GM12875 (cell line): ENCODE measurements at regions not wholly inside any gene's neighbourhood (a gene's known extent, or its start where the extent isn't known, plus 50 kb on each side); places are given as distances from the start of the nearest gene placed in this dataset.
"Not testable (repeated sequence)": the region's sequence is repeated elsewhere in the genome, so short reads cannot be mapped to it uniquely, and the experiment has no call there.

ENCODE experiments used
- H3K4me3 ChIP-seq: one replicate; pipeline ENCODE4 v1.5.1; 2011; ENCODE audit warnings: low read depth, low read length, control low read depth
- TF ChIP-seq, protein P1 (sequence below): IDR thresholded peaks from 2 replicates; pipeline ENCODE4 v1.5.1; 2011; ENCODE audit warnings: low read depth, mild to moderate bottlenecking, control low read depth, inconsistent platforms, low read length, moderate library complexity, borderline replicate concordance; ENCODE audit not compliant: insufficient read depth

DNA sequence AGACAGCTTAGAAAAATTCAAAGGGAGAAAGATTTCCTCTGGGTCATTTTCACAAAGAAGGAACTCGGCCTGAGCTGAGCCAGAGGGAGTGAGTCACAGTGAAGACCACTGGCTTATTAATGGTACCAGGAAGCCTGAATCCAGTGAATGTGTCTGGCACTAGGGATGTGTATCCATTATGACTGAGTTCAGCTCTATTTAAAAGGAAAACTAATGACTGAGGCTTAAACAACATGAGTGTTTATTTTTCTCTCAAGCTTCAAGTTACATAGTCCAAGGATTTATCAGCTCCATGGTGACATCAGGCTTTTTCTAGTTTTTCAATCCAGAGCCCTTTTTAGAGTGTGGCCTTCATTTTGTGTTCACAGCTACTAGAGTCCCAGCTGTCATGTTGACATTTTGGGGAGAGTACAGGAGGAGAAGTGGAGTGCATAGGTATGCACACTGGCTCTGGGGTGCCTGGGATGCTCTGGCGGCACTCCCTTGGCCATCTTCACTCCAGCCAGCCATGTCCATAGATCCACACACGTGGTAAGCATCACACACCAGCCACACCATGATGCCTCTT, 159.5 kb upstream of the ERCC6L2 start:
- TF ChIP-seq, protein P1, sequence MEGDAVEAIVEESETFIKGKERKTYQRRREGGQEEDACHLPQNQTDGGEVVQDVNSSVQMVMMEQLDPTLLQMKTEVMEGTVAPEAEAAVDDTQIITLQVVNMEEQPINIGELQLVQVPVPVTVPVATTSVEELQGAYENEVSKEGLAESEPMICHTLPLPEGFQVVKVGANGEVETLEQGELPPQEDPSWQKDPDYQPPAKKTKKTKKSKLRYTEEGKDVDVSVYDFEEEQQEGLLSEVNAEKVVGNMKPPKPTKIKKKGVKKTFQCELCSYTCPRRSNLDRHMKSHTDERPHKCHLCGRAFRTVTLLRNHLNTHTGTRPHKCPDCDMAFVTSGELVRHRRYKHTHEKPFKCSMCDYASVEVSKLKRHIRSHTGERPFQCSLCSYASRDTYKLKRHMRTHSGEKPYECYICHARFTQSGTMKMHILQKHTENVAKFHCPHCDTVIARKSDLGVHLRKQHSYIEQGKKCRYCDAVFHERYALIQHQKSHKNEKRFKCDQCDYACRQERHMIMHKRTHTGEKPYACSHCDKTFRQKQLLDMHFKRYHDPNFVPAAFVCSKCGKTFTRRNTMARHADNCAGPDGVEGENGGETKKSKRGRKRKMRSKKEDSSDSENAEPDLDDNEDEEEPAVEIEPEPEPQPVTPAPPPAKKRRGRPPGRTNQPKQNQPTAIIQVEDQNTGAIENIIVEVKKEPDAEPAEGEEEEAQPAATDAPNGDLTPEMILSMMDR = no peak
- H3K4me3 ChIP-seq = no peak overlapping the region

DNA sequence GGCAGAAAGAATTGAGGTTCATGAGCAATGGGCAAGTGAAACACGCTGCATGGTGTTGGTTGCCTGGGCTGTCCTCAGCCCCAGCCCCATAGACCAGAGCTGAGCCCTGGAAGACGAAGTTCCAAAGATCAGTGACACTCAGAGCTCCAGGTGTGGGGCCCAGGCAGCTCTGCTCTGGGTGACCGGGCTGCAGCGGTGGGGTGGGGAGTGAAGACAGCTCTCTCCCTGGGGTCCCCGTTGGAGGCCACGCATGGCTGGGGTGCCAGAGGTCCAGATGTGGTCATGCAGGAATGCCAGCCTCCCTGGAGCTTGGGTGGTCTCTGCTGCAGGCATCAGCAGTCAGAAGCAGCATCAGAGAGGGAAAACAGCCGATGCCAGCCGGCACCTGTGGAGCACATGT, 165.0 kb upstream of the ERCC6L2 start:
- H3K4me3 ChIP-seq = no peak overlapping the region
- TF ChIP-seq, protein P1 = no peak

DNA sequence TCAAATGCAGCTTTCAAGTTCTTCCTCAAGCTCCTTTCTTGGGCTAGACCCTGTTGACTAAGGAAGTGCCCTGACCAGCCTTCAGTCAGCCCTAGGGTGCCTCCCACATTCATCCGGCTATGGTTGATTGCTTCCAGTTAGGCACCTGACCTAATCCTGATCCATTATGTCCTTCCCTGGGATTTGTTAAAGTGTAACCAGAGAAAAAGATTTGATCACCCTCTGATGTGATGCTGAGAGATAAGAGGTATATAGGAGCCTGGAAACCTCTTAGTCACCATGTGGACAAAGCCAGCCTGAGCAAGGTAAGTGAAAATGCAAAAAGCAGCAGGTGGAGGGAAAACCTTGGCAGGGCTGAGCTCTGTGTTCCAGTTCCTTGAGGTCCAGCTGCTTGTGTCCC, 178.8 kb upstream of the ERCC6L2 start:
- TF ChIP-seq, protein P1 = no peak
- no peak overlapping the region for H3K4me3 ChIP-seq

DNA sequence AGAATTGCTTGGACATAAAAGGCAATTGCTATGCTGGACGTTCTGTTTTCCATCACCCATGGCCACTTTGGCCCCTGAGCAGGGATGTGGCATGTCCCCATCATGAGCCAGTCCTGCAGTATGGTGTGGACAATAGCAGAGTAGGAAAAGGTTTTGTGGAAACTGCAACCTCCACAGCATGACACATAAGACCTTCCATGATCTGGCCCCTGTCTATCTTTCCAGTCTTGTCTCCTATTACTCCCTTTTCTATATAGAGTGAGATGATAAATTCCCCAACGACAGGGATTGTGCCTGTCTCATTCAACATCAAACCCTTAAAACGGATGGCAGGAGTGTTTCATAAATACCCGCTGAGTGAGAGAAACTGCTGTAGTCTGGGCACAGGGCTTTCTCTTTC, 174.7 kb upstream of the PTCH1 start:
- TF ChIP-seq, protein P1 = no peak

DNA sequence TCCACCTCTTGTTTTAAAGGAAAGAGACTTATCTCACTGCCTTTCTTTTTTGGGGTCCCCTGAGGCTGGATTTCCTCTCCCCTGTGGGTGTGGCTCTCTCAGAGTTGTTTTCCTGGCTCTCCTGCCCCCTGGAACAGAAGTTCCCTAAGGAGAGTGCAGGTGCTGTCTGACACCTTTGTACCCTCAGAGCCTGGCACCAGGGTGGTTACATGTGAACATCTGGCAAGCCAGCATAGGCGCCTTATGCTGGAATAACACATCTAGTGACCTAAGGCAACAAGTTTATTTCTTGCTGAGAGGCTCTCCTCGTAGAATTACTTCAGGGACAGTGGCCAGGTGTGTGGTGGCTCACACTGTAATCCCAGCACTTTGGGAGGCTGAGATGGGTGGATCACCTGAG, 172.9 kb upstream of the PTCH1 start:
- TF ChIP-seq, protein P1 = no peak
- no peak overlapping the region for H3K4me3 ChIP-seq

More for the DNA sequence above, 174.7 kb upstream of the PTCH1 start:
- no peak overlapping the region for H3K4me3 ChIP-seq

DNA sequence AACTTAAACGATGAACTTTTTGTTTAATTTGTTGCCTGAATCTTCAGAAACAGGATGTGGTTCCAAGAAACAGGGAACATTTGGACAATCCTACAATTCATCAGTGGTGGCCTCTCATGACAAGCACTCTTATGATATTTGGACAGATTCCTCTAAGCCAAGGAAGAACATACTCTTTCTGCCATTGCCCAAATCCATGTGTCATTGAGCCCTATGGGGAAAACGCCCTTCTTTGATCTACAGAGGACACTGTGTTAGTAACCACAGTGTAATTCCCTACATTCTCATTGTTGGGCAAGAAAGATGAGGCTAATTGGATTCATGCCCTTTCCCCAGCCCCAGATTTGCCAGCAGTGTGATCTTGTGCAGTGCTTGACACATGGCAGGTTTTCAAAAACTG, 167.7 kb upstream of the PTCH1 start:
- TF ChIP-seq, protein P1 = no peak
- H3K4me3 ChIP-seq = no peak overlapping the region

DNA sequence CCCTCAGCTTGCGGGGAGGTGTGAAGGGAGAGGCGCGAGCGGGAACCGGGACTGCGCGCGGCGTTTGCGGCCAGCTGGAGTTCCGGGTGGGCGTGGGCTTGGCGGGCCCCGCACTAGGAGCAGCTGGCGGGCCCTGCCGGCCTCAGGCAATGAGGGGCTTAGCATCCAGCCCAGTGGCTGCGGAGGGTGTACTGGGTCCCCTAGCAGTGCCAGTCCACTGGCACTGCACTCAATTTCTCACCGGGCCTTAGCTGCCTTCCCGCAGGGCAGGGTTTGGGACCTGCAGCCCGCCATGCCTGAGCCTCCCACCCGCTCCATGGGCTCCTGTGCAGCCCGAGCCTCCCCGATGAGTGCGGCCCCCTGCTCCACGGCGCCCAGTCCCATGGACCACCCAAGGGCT, 163.5 kb upstream of the PTCH1 start:
- not testable (repeated sequence) for H3K4me3 ChIP-seq

DNA sequence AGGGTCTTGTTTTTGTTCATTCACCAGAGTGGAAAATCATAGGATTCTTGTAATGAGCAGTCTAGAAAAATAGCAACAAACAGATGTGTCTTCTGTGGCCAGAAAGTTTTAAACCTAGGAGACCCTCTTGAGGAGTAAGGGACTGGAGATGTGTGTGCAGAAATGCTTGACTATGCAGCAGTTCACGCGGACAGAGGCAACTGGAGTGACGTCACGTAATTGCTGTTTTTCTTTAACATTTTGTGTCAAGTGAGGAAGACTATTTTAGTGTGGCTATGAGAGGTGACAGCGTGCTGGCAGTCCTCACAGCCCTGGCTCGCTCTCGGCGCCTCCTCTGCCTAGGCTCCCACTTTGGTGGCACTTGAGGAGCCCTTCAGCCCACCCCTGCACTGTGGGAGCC, 163.1 kb upstream of the PTCH1 start:
- H3K4me3 ChIP-seq = no peak overlapping the region
- TF ChIP-seq, protein P1 = no peak
